Osteoblast (primary cell): ENCODE measurements at regions not wholly inside any gene's neighbourhood (a gene's known extent, or its start where the extent isn't known, plus 50 kb on each side); places are given as distances from the start of the nearest gene placed in this dataset.

Experiments used
- DNase-seq: peaks from one replicate; pipeline ENCODE4 v3.0.0; 2011; ENCODE audit warnings: low spot score, mixed read lengths; ENCODE audit not compliant: insufficient read length; ENCODE audit errors: missing footprints
- H2AFZ ChIP-seq: 2 replicates; pipeline ENCODE4 v1.6.0; 2011; ENCODE audit warnings: mild to moderate bottlenecking, low read length
- H3K27ac ChIP-seq: 2 replicates; pipeline ENCODE4 v1.5.1; 2011; ENCODE audit warnings: mild to moderate bottlenecking, low read depth, low read length, moderate library complexity
- H3K27me3 ChIP-seq: 2 replicates; pipeline ENCODE4 v1.6.0; 2012; ENCODE audit warnings: mild to moderate bottlenecking, control low read depth, inconsistent platforms, low read length, moderate library complexity; ENCODE audit not compliant: insufficient read depth
- H3K36me3 ChIP-seq: 2 replicates; pipeline ENCODE4 v1.5.1; 2011; ENCODE audit warnings: mild to moderate bottlenecking, low read length, control low read depth, moderate library complexity; ENCODE audit not compliant: insufficient read depth
- H3K4me1 ChIP-seq: 2 replicates; pipeline ENCODE4 v1.5.1; 2011; ENCODE audit warnings: mild to moderate bottlenecking, low read length, control low read depth, moderate library complexity; ENCODE audit not compliant: insufficient read depth
- H3K4me2 ChIP-seq: 2 replicates; pipeline ENCODE4 v1.6.0; 2011; ENCODE audit warnings: mild to moderate bottlenecking, low read length; ENCODE audit not compliant: insufficient read depth
- H3K4me3 ChIP-seq: fragments of 200-600 bp; sonication (generic); 3 replicates; pipeline ENCODE4 v1.5.1; 2012; ENCODE audit warnings: mild to moderate bottlenecking, low read length, inconsistent platforms; ENCODE audit not compliant: insufficient read depth
- H3K79me2 ChIP-seq: 2 replicates; pipeline ENCODE4 v1.6.0; 2012; ENCODE audit warnings: mild to moderate bottlenecking, low read length, control low read depth, inconsistent platforms; ENCODE audit not compliant: insufficient read depth
- H3K9me3 ChIP-seq: 2 replicates; pipeline ENCODE4 v1.5.1; 2011; ENCODE audit warnings: low read depth, low read length, control low read depth
- H4K20me1 ChIP-seq: 2 replicates; pipeline ENCODE4 v1.6.0; 2012; ENCODE audit warnings: mild to moderate bottlenecking, low read length, control low read depth; ENCODE audit not compliant: insufficient read depth
- CTCF ChIP-seq: IDR thresholded peaks from 2 replicates; pipeline ENCODE4 v1.5.1; 2011; ENCODE audit warnings: mild to moderate bottlenecking, low read depth, low read length, moderate library complexity; ENCODE audit errors: extremely low read depth

- Histone ChIP-seq H2AFZ (no peak overlapping the region), H3K4me3 (no peak overlapping the region)
- no peak for DNase-seq
Measured at GRCh38 chr11:42555190-42555589, 756.6 kb upstream of the API5 start.

GRCh38 chr11:42571131-42571877 lies 740.5 kb upstream of the API5 start:
- no peak overlapping the region for H3K27ac ChIP-seq
- DNase-seq, result no peak
- no peaks in the 10 kb centered on the region for H3K79me2 ChIP-seq
- H4K20me1 ChIP-seq, result no peaks in the 10 kb centered on the region
- no peaks in the 10 kb centered on the region for H3K4me1 ChIP-seq
- H3K4me2 ChIP-seq, result no peak overlapping the region
- TF ChIP-seq CTCF, result no peak
- no peaks in the 10 kb centered on the region for H3K36me3 ChIP-seq
- no peak overlapping the region for H2AFZ ChIP-seq
- H3K4me3 ChIP-seq, result no peak overlapping the region
- no peaks in the 10 kb centered on the region for H3K9me3 ChIP-seq
- H3K27me3 ChIP-seq, result no peaks in the 10 kb centered on the region

More at GRCh38 chr11:42555190-42555589, 756.6 kb upstream of the API5 start:
- no peak for TF ChIP-seq CTCF
- Histone ChIP-seq H3K4me2 (no peak overlapping the region), H3K27ac (no peak overlapping the region), H3K36me3 (no peaks in the 10 kb centered on the region), H3K79me2 (no peaks in the 10 kb centered on the region), H3K9me3 (no peaks in the 10 kb centered on the region), H3K27me3 (no peaks in the 10 kb centered on the region), H3K4me1 (no peaks in the 10 kb centered on the region), H4K20me1 (no peaks in the 10 kb centered on the region)

- H3K9me3 ChIP-seq, result peaks cover 2% of the 10 kb centered on the region
- no peak overlapping the region for H2AFZ ChIP-seq
- no peaks in the 10 kb centered on the region for H3K36me3 ChIP-seq
- no peak overlapping the region for H3K27ac ChIP-seq
- H3K4me1 ChIP-seq, result no peaks in the 10 kb centered on the region
- no peaks in the 10 kb centered on the region for H3K27me3 ChIP-seq
- no peak for TF ChIP-seq CTCF
- no peak overlapping the region for H3K4me2 ChIP-seq
- H3K79me2 ChIP-seq, result no peaks in the 10 kb centered on the region
- no peak overlapping the region for H3K4me3 ChIP-seq
- DNase-seq, result no peak
- H4K20me1 ChIP-seq, result no peaks in the 10 kb centered on the region
Measured at GRCh38 chr11:42571878-42572610, 739.8 kb upstream of the API5 start.

- TF ChIP-seq CTCF, result no peak
- Histone ChIP-seq H3K9me3 (peaks cover 2% of the 10 kb centered on the region), H3K27me3 (no peaks in the 10 kb centered on the region), H2AFZ (no peak overlapping the region), H3K4me3 (no peak overlapping the region), H4K20me1 (no peaks in the 10 kb centered on the region), H3K4me1 (no peaks in the 10 kb centered on the region), H3K27ac (no peak overlapping the region), H3K36me3 (no peaks in the 10 kb centered on the region), H3K79me2 (no peaks in the 10 kb centered on the region), H3K4me2 (no peak overlapping the region)
- no peak for DNase-seq
Measured at GRCh38 chr11:42576318-42576717, 735.5 kb upstream of the API5 start.
